22Rv1 (cell line): ENCODE measurements at regions not wholly inside any gene's neighbourhood (a gene's known extent, or its start where the extent isn't known, plus 50 kb on each side); places are given as distances from the start of the nearest gene placed in this dataset.

Source experiments
- CTCF ChIP-seq: fragments of 450-650 bp; IDR thresholded peaks from 2 replicates; pipeline ENCODE4 v1.5.1; 2017; ENCODE audit warnings: mild to moderate bottlenecking
- ZFX ChIP-seq: fragments of 450-650 bp; IDR thresholded peaks from 2 replicates; pipeline ENCODE4 v1.6.1; 2017; ENCODE audit warnings: antibody characterized with exemption, borderline replicate concordance

- no peak for TF ChIP-seq CTCF
- TF ChIP-seq ZFX: no peak
Measured at GRCh38 chr16:65409510-65409909, 287.6 kb upstream of the CDH11 start.
